ENCODE measurements at regions not wholly inside any gene's neighbourhood (a gene's known extent, or its start where the extent isn't known, plus 50 kb on each side); places are given as distances from the start of the nearest gene placed in this dataset.
A peak's percentile ranks its signal among the peaks of the same experiment; 100 is the strongest.

- H3K4me3 Mint-ChIP-seq, result no peak overlapping the region
- H3K36me3 Mint-ChIP-seq (ENCODE audit: low read depth), result peaks cover 2% of the 10 kb centered on the region
- H3K27ac Mint-ChIP-seq, result no peak overlapping the region
- H3K4me1 Mint-ChIP-seq (ENCODE audit: low read depth), result peaks cover 32% of the 10 kb centered on the region
- H3K27me3 Mint-ChIP-seq (ENCODE audit: low read depth), result peaks cover 18% of the 10 kb centered on the region
- H3K9me3 Mint-ChIP-seq, result peaks cover 4% of the 10 kb centered on the region
Measured at GRCh38 chr9:71632776-71633175, 135.5 kb downstream of the CEMIP2 start.

DNA sequence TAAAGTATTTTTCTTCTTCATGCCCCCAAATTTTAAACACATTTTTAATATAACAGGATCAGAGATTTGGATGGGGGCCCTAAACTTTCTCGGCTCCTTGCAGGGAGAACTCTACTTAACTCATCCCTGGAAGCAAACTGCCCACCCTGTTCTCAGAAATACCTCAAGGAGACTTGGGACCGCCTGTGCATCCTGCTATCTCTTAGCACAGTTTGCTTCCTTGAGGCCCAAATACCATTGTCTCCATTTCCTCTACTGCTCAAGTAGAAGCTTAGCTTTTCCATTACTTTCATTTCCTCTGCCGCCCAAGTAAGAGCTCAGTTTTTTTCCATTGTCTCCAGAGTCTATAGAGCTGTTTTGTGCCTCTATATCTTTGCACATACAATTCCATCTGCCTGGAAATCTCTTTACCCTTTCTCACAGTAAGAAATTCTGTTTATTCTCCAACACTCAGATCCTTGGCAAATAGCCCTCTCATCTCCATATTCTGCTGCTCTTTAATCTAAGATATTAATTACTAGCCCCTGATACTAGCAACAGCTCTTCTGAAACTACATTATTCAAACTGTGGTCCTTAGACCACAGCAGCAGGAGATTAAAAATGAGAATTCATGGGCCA lies 137.8 kb downstream of the CEMIP2 start:
- Mint-ChIP-seq H3K4me1 (ENCODE audit: low read depth) (peaks cover 31% of the 10 kb centered on the region), H3K36me3 (ENCODE audit: low read depth) (peaks cover 2% of the 10 kb centered on the region), H3K9me3 (peaks cover 4% of the 10 kb centered on the region), H3K4me3 (no peak overlapping the region), H3K27me3 (ENCODE audit: low read depth) (peaks cover 22% of the 10 kb centered on the region), H3K27ac (peak overlapping the region; percentile 7)

DNA sequence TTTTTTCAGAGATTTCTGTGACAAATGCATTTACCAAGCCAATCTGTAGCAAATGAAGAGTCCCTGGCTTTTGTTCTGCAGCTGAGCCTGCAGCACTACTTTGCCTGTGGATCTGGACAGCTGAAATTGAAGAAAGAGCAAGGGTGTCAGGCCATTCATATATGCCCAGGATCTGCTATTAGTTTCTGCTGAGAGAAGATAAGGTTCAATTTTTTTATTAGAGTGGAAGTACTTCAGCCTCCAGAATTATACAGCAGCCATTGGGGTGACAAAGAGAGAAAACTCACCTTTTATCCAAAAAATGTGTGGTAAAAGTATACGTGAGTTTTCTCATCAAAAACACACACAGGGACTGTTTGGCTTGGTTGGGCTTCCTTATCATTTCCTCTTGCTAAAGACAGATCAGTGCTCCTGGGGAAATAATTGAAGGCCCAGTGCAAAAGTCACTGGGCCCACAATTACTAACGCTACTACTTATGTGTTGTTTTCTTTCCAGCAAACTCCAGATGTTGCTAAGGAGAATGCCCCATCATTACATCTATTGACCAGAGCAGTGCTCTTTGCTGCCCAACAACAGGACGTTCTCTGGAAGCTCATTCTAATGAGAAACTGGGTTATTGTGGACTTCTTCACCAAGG lies 138.6 kb downstream of the CEMIP2 start:
- Mint-ChIP-seq H3K9me3 (peaks cover 4% of the 10 kb centered on the region), H3K27me3 (ENCODE audit: low read depth) (peaks cover 14% of the 10 kb centered on the region), H3K4me1 (ENCODE audit: low read depth) (peaks cover 31% of the 10 kb centered on the region), H3K36me3 (ENCODE audit: low read depth) (peaks cover 2% of the 10 kb centered on the region), H3K4me3 (no peak overlapping the region), H3K27ac (no peak overlapping the region)

- peaks cover 31% of the 10 kb centered on the region for H3K4me1 Mint-ChIP-seq (ENCODE audit: low read depth)
- H3K27me3 Mint-ChIP-seq (ENCODE audit: low read depth), result peaks cover 13% of the 10 kb centered on the region
- H3K4me3 Mint-ChIP-seq, result no peak overlapping the region
- H3K27ac Mint-ChIP-seq, result no peak overlapping the region
- H3K36me3 Mint-ChIP-seq (ENCODE audit: low read depth), result peaks cover 2% of the 10 kb centered on the region
- peaks cover 4% of the 10 kb centered on the region for H3K9me3 Mint-ChIP-seq
Measured at GRCh38 chr9:71628247-71628646, 140.1 kb downstream of the CEMIP2 start.

DNA sequence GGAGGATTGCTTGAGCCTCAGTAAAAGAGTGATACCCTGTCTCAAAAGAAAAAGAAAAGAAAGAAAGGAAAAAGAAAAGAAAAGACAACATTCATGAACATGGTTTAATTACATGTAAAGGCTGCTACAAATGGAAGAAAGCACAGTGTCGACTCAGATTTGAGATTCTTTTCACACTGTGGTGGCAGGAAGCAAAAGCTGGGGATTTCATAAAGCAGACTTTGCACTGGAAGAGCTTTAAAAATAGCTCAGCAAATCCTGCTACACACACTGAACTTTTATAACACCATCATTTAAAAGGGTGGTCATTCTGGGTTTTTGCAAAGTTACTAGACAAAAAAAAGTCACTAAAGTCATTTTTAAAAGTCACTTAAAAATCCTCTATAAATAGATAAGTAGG lies 140.8 kb downstream of the CEMIP2 start:
- H3K9me3 Mint-ChIP-seq, result peaks cover 3% of the 10 kb centered on the region
- peak overlapping the region; percentile 7 for H3K27ac Mint-ChIP-seq
- peaks cover 31% of the 10 kb centered on the region for H3K4me1 Mint-ChIP-seq (ENCODE audit: low read depth)
- H3K36me3 Mint-ChIP-seq (ENCODE audit: low read depth), result peaks cover 2% of the 10 kb centered on the region
- no peak overlapping the region for H3K4me3 Mint-ChIP-seq
- peaks cover 11% of the 10 kb centered on the region for H3K27me3 Mint-ChIP-seq (ENCODE audit: low read depth)

DNA sequence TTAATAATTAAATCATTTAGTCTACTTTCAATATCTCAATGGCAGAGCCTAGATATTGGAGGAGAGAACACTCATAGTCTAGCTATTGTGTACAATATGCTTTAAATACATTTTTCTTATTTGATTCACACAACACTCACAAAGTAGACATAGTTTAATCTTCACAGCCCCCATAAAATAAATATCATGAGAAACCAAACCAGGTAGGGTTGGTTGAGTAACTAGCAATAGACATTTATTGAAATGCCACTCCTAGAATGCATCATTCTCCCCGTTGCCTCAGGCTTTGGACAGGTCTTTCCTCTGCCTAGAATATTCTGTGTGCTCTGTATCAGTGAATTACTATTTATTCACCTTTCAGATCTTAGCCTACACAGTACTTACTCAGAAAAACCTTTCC lies 141.9 kb downstream of the CEMIP2 start:
- H3K4me3 Mint-ChIP-seq, result no peak overlapping the region
- H3K36me3 Mint-ChIP-seq (ENCODE audit: low read depth), result no peaks in the 10 kb centered on the region
- no peak overlapping the region for H3K27ac Mint-ChIP-seq

GRCh38 chr9:71624728-71625127 lies 143.6 kb downstream of the CEMIP2 start:
- peaks cover 18% of the 10 kb centered on the region for H3K4me1 Mint-ChIP-seq (ENCODE audit: low read depth)
- H3K36me3 Mint-ChIP-seq (ENCODE audit: low read depth), result no peaks in the 10 kb centered on the region
- H3K4me3 Mint-ChIP-seq, result no peak overlapping the region
- peaks cover 25% of the 10 kb centered on the region for H3K27me3 Mint-ChIP-seq (ENCODE audit: low read depth)
- no peaks in the 10 kb centered on the region for H3K9me3 Mint-ChIP-seq
- H3K27ac Mint-ChIP-seq, result no peak overlapping the region

More for the DNA sequence above, 141.9 kb downstream of the CEMIP2 start:
- no peaks in the 10 kb centered on the region for H3K9me3 Mint-ChIP-seq
- H3K27me3 Mint-ChIP-seq (ENCODE audit: low read depth), result peaks cover 14% of the 10 kb centered on the region
- H3K4me1 Mint-ChIP-seq (ENCODE audit: low read depth), result peaks cover 28% of the 10 kb centered on the region

DNA sequence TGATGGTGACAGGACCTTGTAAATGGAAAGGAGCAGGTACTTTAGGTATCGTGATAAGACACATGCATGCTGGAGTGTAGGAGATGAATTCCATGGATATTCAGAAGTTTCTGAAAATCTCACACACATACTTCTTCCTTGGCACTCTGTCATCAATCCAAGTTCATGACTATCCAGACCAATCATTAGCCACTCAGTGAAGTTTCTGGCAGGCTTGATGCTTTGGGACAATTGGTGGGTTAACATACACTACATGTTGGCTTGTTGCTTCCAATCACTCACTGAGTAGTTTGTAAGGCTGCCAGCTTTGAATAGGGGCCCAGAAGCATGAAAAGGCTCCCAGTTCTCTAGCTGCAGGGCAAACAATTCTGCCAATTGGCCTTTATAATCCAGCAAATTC lies 147.6 kb downstream of the CEMIP2 start:
- H3K4me1 Mint-ChIP-seq (ENCODE audit: low read depth), result no peaks in the 10 kb centered on the region
- no peak overlapping the region for H3K4me3 Mint-ChIP-seq
- peaks cover 8% of the 10 kb centered on the region for H3K9me3 Mint-ChIP-seq
- no peaks in the 10 kb centered on the region for H3K36me3 Mint-ChIP-seq (ENCODE audit: low read depth)
- no peak overlapping the region for H3K27ac Mint-ChIP-seq
- peaks cover 20% of the 10 kb centered on the region for H3K27me3 Mint-ChIP-seq (ENCODE audit: low read depth)

GRCh38 chr9:71620331-71620730 lies 148.0 kb downstream of the CEMIP2 start:
- no peak overlapping the region for H3K27ac Mint-ChIP-seq
- no peaks in the 10 kb centered on the region for H3K4me1 Mint-ChIP-seq (ENCODE audit: low read depth)
- H3K36me3 Mint-ChIP-seq (ENCODE audit: low read depth), result no peaks in the 10 kb centered on the region
- peaks cover 8% of the 10 kb centered on the region for H3K9me3 Mint-ChIP-seq
- H3K4me3 Mint-ChIP-seq, result no peak overlapping the region
- peaks cover 20% of the 10 kb centered on the region for H3K27me3 Mint-ChIP-seq (ENCODE audit: low read depth)

DNA sequence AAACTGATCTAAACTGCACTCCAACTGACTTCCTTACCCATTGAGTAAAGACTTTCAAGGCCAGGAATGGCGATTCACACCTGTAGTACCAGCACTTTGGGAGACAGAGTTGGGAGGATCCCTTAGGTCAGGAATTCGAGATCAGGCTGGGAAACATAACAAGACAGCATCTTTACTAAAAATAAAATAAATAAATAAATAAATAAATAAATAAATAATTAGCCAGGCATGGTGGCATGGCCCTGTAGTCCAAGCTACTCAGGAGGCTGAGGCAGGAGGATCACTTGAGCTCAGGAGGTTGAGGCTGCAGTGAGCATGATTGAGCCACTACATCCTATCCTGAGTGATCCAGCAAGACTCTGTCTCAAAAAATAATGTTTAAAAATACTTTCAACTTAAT lies 148.4 kb downstream of the CEMIP2 start:
- H3K9me3 Mint-ChIP-seq, result peaks cover 8% of the 10 kb centered on the region
- peaks cover 20% of the 10 kb centered on the region for H3K27me3 Mint-ChIP-seq (ENCODE audit: low read depth)
- no peaks in the 10 kb centered on the region for H3K4me1 Mint-ChIP-seq (ENCODE audit: low read depth)
- H3K36me3 Mint-ChIP-seq (ENCODE audit: low read depth), result no peaks in the 10 kb centered on the region
- H3K27ac Mint-ChIP-seq, result no peak overlapping the region
- no peak overlapping the region for H3K4me3 Mint-ChIP-seq

DNA sequence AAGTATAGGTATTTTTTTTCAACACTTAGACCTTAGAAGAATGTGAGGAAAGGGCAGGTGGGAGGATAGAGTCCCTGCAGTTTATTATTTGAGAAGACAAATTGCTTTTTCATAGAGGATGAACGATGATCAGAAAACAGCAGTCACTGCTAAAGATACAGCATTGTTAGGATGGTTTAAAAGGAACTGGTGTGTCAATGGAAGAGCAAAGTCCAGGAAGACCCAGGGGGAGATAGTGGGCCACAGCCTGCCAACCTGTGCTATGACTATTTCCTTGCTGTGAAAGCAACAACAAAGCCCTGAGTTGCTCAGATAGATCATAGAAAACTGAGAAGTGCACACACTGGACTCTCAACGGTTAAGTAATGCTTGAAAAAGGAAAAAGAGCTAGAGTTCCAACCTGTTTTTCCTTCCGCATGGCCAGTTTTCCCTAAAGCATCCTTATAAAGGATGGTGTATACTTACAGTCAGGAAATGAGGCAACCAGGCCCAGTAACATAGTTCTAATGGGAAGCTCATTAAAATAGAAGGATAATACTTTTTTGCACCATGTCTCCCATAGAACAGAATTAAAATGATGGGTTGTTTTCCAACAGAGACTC lies 153.8 kb downstream of the CEMIP2 start:
- no peak overlapping the region for H3K4me3 Mint-ChIP-seq
- H3K36me3 Mint-ChIP-seq (ENCODE audit: low read depth), result peaks cover 3% of the 10 kb centered on the region
- H3K4me1 Mint-ChIP-seq (ENCODE audit: low read depth), result no peaks in the 10 kb centered on the region
- H3K27me3 Mint-ChIP-seq (ENCODE audit: low read depth), result peaks cover 11% of the 10 kb centered on the region
- peaks cover 12% of the 10 kb centered on the region for H3K9me3 Mint-ChIP-seq
- H3K27ac Mint-ChIP-seq, result no peak overlapping the region

- Mint-ChIP-seq H3K4me1 (ENCODE audit: low read depth) (no peaks in the 10 kb centered on the region), H3K27me3 (ENCODE audit: low read depth) (peaks cover 15% of the 10 kb centered on the region), H3K27ac (no peak overlapping the region), H3K36me3 (ENCODE audit: low read depth) (peaks cover 3% of the 10 kb centered on the region), H3K4me3 (no peak overlapping the region), H3K9me3 (peaks cover 12% of the 10 kb centered on the region)
Measured at GRCh38 chr9:71612889-71613288, 155.4 kb downstream of the CEMIP2 start.

DNA sequence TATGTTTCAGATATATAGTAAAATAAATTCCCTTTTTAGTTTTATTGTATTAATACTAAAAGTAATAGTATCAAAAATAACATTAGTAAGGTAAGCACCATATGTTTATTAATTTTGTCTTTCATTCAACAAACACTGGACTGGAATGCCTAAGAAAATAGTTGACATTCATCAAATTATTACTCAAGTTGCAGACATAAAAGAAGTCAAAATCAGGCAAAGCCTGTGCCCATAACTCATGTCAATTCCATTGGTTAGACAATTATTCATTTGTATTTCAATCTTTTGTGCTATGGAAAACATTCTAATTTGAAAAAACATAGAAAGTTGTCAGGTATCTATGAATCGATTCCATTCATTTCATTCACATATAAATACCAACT lies 158.9 kb downstream of the CEMIP2 start:
- peaks cover 19% of the 10 kb centered on the region for H3K27me3 Mint-ChIP-seq (ENCODE audit: low read depth)
- H3K36me3 Mint-ChIP-seq (ENCODE audit: low read depth), result peaks cover 3% of the 10 kb centered on the region
- peaks cover 3% of the 10 kb centered on the region for H3K4me1 Mint-ChIP-seq (ENCODE audit: low read depth)
- no peak overlapping the region for H3K4me3 Mint-ChIP-seq
- H3K27ac Mint-ChIP-seq, result no peak overlapping the region
- H3K9me3 Mint-ChIP-seq, result peaks cover 4% of the 10 kb centered on the region

GRCh38 chr9:71608825-71609447 lies 159.4 kb downstream of the CEMIP2 start:
- H3K9me3 Mint-ChIP-seq, result peaks cover 4% of the 10 kb centered on the region
- no peak overlapping the region for H3K27ac Mint-ChIP-seq
- H3K4me1 Mint-ChIP-seq (ENCODE audit: low read depth), result peaks cover 5% of the 10 kb centered on the region
- peaks cover 3% of the 10 kb centered on the region for H3K36me3 Mint-ChIP-seq (ENCODE audit: low read depth)
- no peak overlapping the region for H3K4me3 Mint-ChIP-seq
- H3K27me3 Mint-ChIP-seq (ENCODE audit: low read depth), result peaks cover 21% of the 10 kb centered on the region

DNA sequence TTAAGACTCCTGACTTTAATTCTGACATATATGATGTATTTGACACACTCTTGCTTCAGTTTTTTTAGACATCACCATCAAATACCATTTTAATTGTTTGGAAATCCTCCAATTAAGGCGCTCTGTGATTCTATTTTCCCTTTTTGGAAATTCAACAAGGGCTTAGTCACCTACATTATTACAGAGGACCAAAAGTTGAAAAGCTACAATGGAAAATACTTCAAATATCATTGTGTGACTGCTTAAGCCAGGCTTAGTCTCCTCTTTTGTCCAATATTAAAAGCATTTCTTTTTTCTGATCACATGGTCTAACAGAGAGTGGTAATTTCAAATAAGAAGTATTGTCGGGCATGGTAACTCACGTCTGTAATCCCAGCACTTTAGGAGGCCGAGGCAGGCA lies 160.3 kb downstream of the CEMIP2 start:
- Mint-ChIP-seq H3K27me3 (ENCODE audit: low read depth) (peaks cover 22% of the 10 kb centered on the region), H3K4me3 (no peak overlapping the region), H3K27ac (no peak overlapping the region), H3K36me3 (ENCODE audit: low read depth) (peaks cover 3% of the 10 kb centered on the region), H3K4me1 (ENCODE audit: low read depth) (peaks cover 5% of the 10 kb centered on the region), H3K9me3 (peaks cover 4% of the 10 kb centered on the region)
